CD4-positive, alpha-beta memory T cell (primary cell): ENCODE measurements at regions not wholly inside any gene's neighbourhood (a gene's known extent, or its start where the extent isn't known, plus 50 kb on each side); places are given as distances from the start of the nearest gene placed in this dataset.

Experiments used
- CTCF ChIA-PET: fragments of 350-600 bp; sonication (Branson Sonifier 250); formaldehyde crosslinking; loops from one replicate; lab custom pipeline; 2021; ENCODE audit warnings: inconsistent platforms; ENCODE audit not compliant: partially characterized antibody; lab: Charles Lee
- POLR2A ChIA-PET: fragments of 350-600 bp; sonication (Branson Sonifier 250); formaldehyde crosslinking; loops from one replicate; lab custom pipeline; 2021; ENCODE audit not compliant: partially characterized antibody; lab: Charles Lee
- DNase-seq, 5 donors: peaks; one replicate each; pipeline versions ENCODE4 v3.0.0 to v3.0.0-alpha.2; 2020 to 2022; ENCODE audit warnings: mixed read lengths in 1 of 5
- H3K27ac ChIP-seq: one replicate; pipeline ENCODE4 v1.7.0; 2013; ENCODE audit warnings: low read depth, low read length
- H3K27me3 ChIP-seq: 2 replicates; pipeline ENCODE4 v1.7.0; 2013; ENCODE audit warnings: mild to moderate bottlenecking, low read length, moderate library complexity; ENCODE audit not compliant: insufficient read depth
- H3K36me3 ChIP-seq: 2 replicates; pipeline ENCODE4 v1.7.0; 2013; ENCODE audit warnings: mild to moderate bottlenecking, low read length, moderate library complexity; ENCODE audit not compliant: insufficient read depth
- H3K4me1 ChIP-seq: 2 replicates; pipeline ENCODE4 v1.7.0; 2013; ENCODE audit warnings: mild to moderate bottlenecking, low read length, moderate library complexity; ENCODE audit not compliant: insufficient read depth
- H3K4me3 ChIP-seq, 2 donors: one replicate each; pipeline ENCODE4 v1.7.0; 2013; ENCODE audit warnings: low read length in 2 of 2, mild to moderate bottlenecking in 1 of 2
- H3K9me3 ChIP-seq, 2 donors: one replicate each; pipeline ENCODE4 v1.7.0; 2013; ENCODE audit warnings: low read length in 2 of 2, control low read depth in 1 of 2; ENCODE audit not compliant: control insufficient read depth in 1 of 2
- H3K27ac Mint-ChIP-seq, 7 donors: one replicate each; pipeline ENCODE4 v1.8.0; 2020 to 2021; ENCODE audit warnings: mixed read lengths in 7 of 7, mild to moderate bottlenecking in 6 of 7, inconsistent platforms in 3 of 7, moderate library complexity in 3 of 7
- H3K27me3 Mint-ChIP-seq, 2 donors: one replicate each; pipeline ENCODE4 v1.8.0; 2020 to 2021; ENCODE audit warnings: mixed read lengths in 2 of 2
- H3K36me3 Mint-ChIP-seq, 2 donors: one replicate each; pipeline ENCODE4 v1.8.0; 2020 to 2021; ENCODE audit warnings: mixed read lengths in 2 of 2, inconsistent platforms in 1 of 2, mild to moderate bottlenecking in 1 of 2
- H3K4me1 Mint-ChIP-seq, 4 donors: one replicate each; pipeline ENCODE4 v1.8.0; 2020 to 2021; ENCODE audit warnings: mixed read lengths in 4 of 4, mild to moderate bottlenecking in 1 of 4
- H3K4me3 Mint-ChIP-seq, 8 donors: one replicate each; pipeline ENCODE4 v1.8.0; 2020 to 2021; ENCODE audit warnings: mixed read lengths in 8 of 8, mild to moderate bottlenecking in 7 of 8, moderate library complexity in 6 of 8, inconsistent platforms in 3 of 8
- H3K9me3 Mint-ChIP-seq, 8 donors: one replicate each; pipeline ENCODE4 v1.8.0; 2020 to 2021; ENCODE audit warnings: mixed read lengths in 8 of 8, mild to moderate bottlenecking in 5 of 8, inconsistent platforms in 3 of 8, moderate library complexity in 1 of 8
- intact Hi-C: fragments of 100-400 bp; cut with micrococcal nuclease; formaldehyde crosslinking; loops from one replicate; pipeline ENCODE4 v1.15.1; 2023

GRCh38 chr4:54499308-54500074, 158.3 kb upstream of the KIT start:
- no peaks in the 10 kb centered on the region for H3K36me3 Mint-ChIP-seq
- Histone ChIP-seq H3K4me3 (no peak overlapping the region), H3K36me3 (no peaks in the 10 kb centered on the region), H3K4me1 (no peaks in the 10 kb centered on the region), H3K9me3 (no peaks in the 10 kb centered on the region), H3K27ac (no peak overlapping the region), H3K27me3 (no peaks in the 10 kb centered on the region)
- no peak overlapping the region for H3K27ac Mint-ChIP-seq
- intact Hi-C loops, result no loop called here
- H3K27me3 Mint-ChIP-seq, result peaks cover 0 to 2% of the 10 kb centered on the region in 2 donors
- CTCF ChIA-PET, result no interaction called here
- peaks cover 0 to 3% (median 0%) of the 10 kb centered on the region in 8 donors for H3K9me3 Mint-ChIP-seq
- DNase-seq, result no peak
- POLR2A ChIA-PET, result no interaction called here
- peaks cover 0 to 5% (median 0%) of the 10 kb centered on the region in 4 donors for H3K4me1 Mint-ChIP-seq
- no peak overlapping the region for H3K4me3 Mint-ChIP-seq

- intact Hi-C loops, result no loop called here
- ChIA-PET CTCF (no interaction called here), POLR2A (no interaction called here)
- Histone ChIP-seq H3K4me1 (no peaks in the 10 kb centered on the region), H3K9me3 (no peaks in the 10 kb centered on the region), H3K36me3 (no peaks in the 10 kb centered on the region), H3K4me3 (no peak overlapping the region), H3K27me3 (no peaks in the 10 kb centered on the region), H3K27ac (no peak overlapping the region)
- no peaks in the 10 kb centered on the region for H3K36me3 Mint-ChIP-seq
- no peak for DNase-seq
- no peak overlapping the region for H3K27ac Mint-ChIP-seq
- H3K4me1 Mint-ChIP-seq, result no peaks in the 10 kb centered on the region
- H3K9me3 Mint-ChIP-seq, result peaks cover 0 to 15% (median 7%) of the 10 kb centered on the region in 8 donors
- H3K4me3 Mint-ChIP-seq, result no peak overlapping the region
- no peaks in the 10 kb centered on the region for H3K27me3 Mint-ChIP-seq
These were observed 152.4 kb upstream of the KIT start for GRCh38 chr4:54505362-54505761.

- no peak overlapping the region for H3K4me3 ChIP-seq
- Mint-ChIP-seq H3K9me3 (peaks cover 0 to 15% (median 7%) of the 10 kb centered on the region in 8 donors), H3K27ac (no peak overlapping the region), H3K36me3 (no peaks in the 10 kb centered on the region), H3K4me3 (no peak overlapping the region), H3K27me3 (no peaks in the 10 kb centered on the region), H3K4me1 (no peaks in the 10 kb centered on the region)
- no peaks in the 10 kb centered on the region for H3K4me1 ChIP-seq
- H3K27ac ChIP-seq, result no peak overlapping the region
- no peaks in the 10 kb centered on the region for H3K27me3 ChIP-seq
- CTCF ChIA-PET, result no interaction called here
- no peaks in the 10 kb centered on the region for H3K36me3 ChIP-seq
- no peak for DNase-seq
- H3K9me3 ChIP-seq, result no peaks in the 10 kb centered on the region
- POLR2A ChIA-PET, result no interaction called here
- intact Hi-C loops, result no loop called here
These were observed 151.8 kb upstream of the KIT start for GRCh38 chr4:54505996-54506395.

- Histone ChIP-seq H3K27me3 (no peaks in the 10 kb centered on the region), H3K4me3 (no peak overlapping the region), H3K27ac (no peak overlapping the region), H3K36me3 (no peaks in the 10 kb centered on the region), H3K4me1 (no peaks in the 10 kb centered on the region), H3K9me3 (no peaks in the 10 kb centered on the region)
- no peaks in the 10 kb centered on the region for H3K4me1 Mint-ChIP-seq
- no peak overlapping the region for H3K4me3 Mint-ChIP-seq
- H3K36me3 Mint-ChIP-seq, result no peaks in the 10 kb centered on the region
- ChIA-PET POLR2A (no interaction called here), CTCF (no interaction called here)
- H3K9me3 Mint-ChIP-seq, result peaks cover 0 to 15% (median 7%) of the 10 kb centered on the region in 8 donors
- no peak for DNase-seq
- intact Hi-C loops, result no loop called here
- H3K27ac Mint-ChIP-seq, result no peak overlapping the region
- no peaks in the 10 kb centered on the region for H3K27me3 Mint-ChIP-seq
These were observed 148.7 kb upstream of the KIT start for GRCh38 chr4:54509057-54509456.

GRCh38 chr4:54513204-54513603, 144.6 kb upstream of the KIT start:
- H3K27ac ChIP-seq, result no peak overlapping the region
- no peaks in the 10 kb centered on the region for H3K36me3 ChIP-seq
- no peak overlapping the region for H3K4me3 ChIP-seq
- H3K4me1 ChIP-seq, result no peaks in the 10 kb centered on the region
- Mint-ChIP-seq H3K4me3 (no peak overlapping the region), H3K36me3 (no peaks in the 10 kb centered on the region), H3K9me3 (peaks cover 0 to 2% (median 0%) of the 10 kb centered on the region in 8 donors), H3K4me1 (no peaks in the 10 kb centered on the region), H3K27me3 (no peaks in the 10 kb centered on the region), H3K27ac (no peak overlapping the region)
- no peaks in the 10 kb centered on the region for H3K9me3 ChIP-seq
- no peak for DNase-seq
- no peaks in the 10 kb centered on the region for H3K27me3 ChIP-seq
- intact Hi-C loops, result no loop called here
- ChIA-PET POLR2A (no interaction called here), CTCF (no interaction called here)

- ChIA-PET CTCF (no interaction called here), POLR2A (no interaction called here)
- H3K4me3 Mint-ChIP-seq, result no peak overlapping the region
- H3K27me3 ChIP-seq, result no peaks in the 10 kb centered on the region
- H3K4me1 Mint-ChIP-seq, result no peaks in the 10 kb centered on the region
- H3K9me3 ChIP-seq, result no peaks in the 10 kb centered on the region
- H3K36me3 ChIP-seq, result no peaks in the 10 kb centered on the region
- no peaks in the 10 kb centered on the region for H3K4me1 ChIP-seq
- no peak for DNase-seq
- no peak overlapping the region for H3K27ac ChIP-seq
- H3K36me3 Mint-ChIP-seq, result no peaks in the 10 kb centered on the region
- intact Hi-C loops, result no loop called here
- H3K27ac Mint-ChIP-seq, result no peak overlapping the region
- H3K4me3 ChIP-seq, result no peak overlapping the region
- no peaks in the 10 kb centered on the region for H3K27me3 Mint-ChIP-seq
- peaks cover 0 to 2% (median 0%) of the 10 kb centered on the region in 8 donors for H3K9me3 Mint-ChIP-seq
These were observed 144.0 kb upstream of the KIT start for GRCh38 chr4:54513741-54514140.

- H3K27me3 ChIP-seq, result no peaks in the 10 kb centered on the region
- H3K36me3 ChIP-seq, result no peaks in the 10 kb centered on the region
- H3K4me3 ChIP-seq, result no peak overlapping the region
- no peaks in the 10 kb centered on the region for H3K27me3 Mint-ChIP-seq
- POLR2A ChIA-PET, result no interaction called here
- H3K27ac Mint-ChIP-seq, result no peak overlapping the region
- no peaks in the 10 kb centered on the region for H3K4me1 ChIP-seq
- peaks cover 0 to 1% (median 0%) of the 10 kb centered on the region in 8 donors for H3K9me3 Mint-ChIP-seq
- H3K4me3 Mint-ChIP-seq, result no peak overlapping the region
- no peaks in the 10 kb centered on the region for H3K36me3 Mint-ChIP-seq
- CTCF ChIA-PET, result no interaction called here
- H3K4me1 Mint-ChIP-seq, result no peaks in the 10 kb centered on the region
- DNase-seq, result no peak
- H3K9me3 ChIP-seq, result no peaks in the 10 kb centered on the region
- H3K27ac ChIP-seq, result no peak overlapping the region
- intact Hi-C loops, result no loop called here
These were observed 141.1 kb upstream of the KIT start for GRCh38 chr4:54516556-54517215.
